Right ventricle myocardium superior (tissue), 1 donor: ENCODE measurements at regions not wholly inside any gene's neighbourhood (a gene's known extent, or its start where the extent isn't known, plus 50 kb on each side); places are given as distances from the start of the nearest gene placed in this dataset.

Experiments used
- ATAC-seq: fragments of 200-7000 bp; cut with Tn5 transposase; one replicate; pipeline ENCODE4 v1.9.1; 2020; ENCODE audit warnings: mild to moderate bottlenecking; ENCODE audit not compliant: poor library complexity
- DNase-seq: peaks from one replicate; pipeline ENCODE4 v3.0.0-alpha.2; 2020
- intact Hi-C: fragments of 100-400 bp; cut with DNase I; formaldehyde crosslinking; loops from one replicate; pipeline ENCODE4 v1.11.2; 2022
- donor health status: DM: no; HTN: yes; CAD: no; lungs with severe emphysema.

DNA sequence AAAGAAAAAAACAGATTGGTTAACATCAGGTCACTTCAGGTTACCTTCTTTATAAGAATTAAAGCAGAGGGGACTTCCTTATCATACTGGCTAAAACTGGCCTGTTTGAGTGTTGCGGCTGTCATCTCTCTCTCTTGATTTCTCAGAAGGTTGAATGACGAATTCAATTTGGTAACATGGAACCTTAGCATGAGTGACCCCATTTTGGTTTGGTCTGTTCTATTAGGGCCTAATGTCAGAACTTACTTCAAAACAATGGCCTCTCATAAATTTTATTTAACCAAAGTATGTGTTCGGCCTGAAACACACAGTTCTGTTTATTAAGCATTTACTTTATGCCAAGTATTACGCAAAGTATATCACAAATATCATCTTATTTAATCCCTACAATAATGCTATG is 147.5 kb downstream of the CAAP1 start:
- ATAC-seq (no peak), DNase-seq (no peak)
- intact Hi-C loops, result loop anchor here (5.0 kb wide), 1 partner anchor 232 kb away; no protein-coding TSS in a partner anchor

DNA sequence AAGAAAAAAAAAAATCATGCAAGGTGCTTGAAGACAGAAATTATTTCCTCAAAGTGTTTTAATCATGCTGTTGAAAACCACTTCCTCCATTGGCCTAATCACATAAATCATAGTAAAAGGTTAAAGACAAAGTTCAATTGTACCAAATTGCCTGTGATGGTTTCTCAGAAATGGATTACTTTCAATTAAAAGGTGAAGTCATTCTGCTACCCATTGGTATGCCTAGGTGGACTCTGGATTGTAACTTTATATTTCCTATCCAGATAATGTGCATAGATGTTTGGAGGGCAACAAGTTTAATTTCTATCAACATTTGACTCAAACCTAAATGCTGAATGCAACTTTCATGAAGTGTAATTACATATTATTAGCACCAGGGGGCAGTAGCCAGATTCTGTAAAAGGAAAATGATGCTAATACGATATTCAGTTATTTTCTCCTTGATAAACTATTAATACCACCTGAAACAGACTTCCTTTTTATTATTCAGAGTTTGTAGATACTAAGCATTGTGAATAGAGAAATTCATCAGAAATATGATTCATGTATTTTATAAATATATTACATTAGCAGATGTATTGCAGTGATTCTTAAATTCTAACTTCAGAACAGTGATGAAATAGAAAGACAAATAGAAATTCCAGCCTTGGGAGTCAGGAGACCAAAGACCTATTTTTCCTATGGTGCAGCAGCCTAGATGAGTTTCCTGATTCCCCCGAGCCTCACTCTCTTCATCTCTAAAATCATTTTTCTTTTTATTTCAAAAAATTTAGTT is 148.2 kb downstream of the CAAP1 start:
- DNase-seq (no peak), ATAC-seq (no peak)
- intact Hi-C loops, result no loop called here

DNA sequence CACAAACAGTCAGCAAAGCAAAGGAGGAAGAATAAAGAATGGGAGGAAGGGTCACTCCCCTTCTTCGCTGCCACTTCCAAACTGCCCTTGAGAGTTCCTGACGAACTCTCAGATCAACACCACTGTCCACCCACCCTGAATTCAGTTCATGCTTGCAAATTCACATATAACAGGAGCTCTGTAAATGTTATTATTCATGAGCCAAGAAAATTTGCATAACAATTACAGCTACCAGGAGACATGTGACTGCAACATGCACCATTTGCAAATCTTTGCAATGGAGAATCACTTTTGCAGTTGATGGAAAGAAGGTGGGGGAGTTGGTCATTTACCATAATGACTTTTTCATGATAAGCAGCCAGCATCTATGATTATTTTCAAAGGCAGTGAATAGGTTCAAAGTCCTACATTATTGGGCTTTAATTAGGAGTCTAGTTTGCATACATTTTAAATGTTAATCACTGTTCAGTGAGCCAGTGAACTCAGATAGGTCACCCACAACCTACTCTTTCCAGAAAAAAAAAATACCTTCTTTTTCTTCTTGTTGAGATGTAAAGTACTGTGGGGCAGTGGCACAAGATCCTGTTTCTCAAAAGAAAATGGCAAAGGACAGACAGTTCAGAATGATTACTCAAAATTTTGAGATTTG is 149.7 kb downstream of the CAAP1 start:
- intact Hi-C loops, result no loop called here
- no peak for ATAC-seq
- no peak for DNase-seq

DNA sequence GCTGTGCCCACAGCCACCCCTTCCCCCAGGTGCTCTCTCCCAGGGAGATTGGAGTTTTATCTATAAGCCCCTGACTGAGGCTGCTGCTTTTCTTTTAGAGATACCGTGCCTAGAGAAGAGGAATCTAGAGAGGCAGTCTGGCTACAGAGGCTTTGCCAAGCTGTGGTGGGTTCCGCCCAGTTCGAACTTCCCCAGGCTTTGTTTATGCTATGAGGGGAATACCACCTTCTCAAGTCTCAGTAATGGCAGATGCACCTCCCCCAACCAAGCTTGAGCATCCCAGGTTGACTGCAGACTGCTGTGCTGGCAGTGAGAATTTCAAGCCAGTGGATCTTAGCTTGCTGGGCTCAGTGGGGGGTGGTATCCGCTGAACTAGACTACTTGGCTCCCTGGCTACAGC is 157.4 kb downstream of the CAAP1 start:
- intact Hi-C loops, result no loop called here
- DNase-seq, result no peak
- ATAC-seq, result no peak

DNA sequence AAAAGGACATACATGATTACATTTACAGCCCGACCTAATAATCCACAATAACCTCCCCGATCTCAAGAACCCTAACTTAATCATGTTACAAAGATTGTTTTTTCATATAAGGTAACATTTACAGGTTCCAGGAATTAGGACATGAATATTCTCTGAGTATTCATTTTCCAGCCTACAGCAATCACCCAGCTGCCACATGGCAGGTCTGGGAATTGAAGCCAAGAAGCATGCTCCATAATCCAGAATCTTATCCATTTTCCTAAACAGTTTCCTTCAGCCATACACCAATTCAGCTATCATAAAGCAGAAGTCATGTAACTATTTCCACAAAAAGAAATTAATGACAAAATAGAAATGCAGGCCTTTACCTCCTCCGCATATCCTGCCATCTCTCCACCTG is 163.4 kb downstream of the CAAP1 start:
- ATAC-seq (no peak), DNase-seq (no peak)
- intact Hi-C loops, result no loop called here

DNA sequence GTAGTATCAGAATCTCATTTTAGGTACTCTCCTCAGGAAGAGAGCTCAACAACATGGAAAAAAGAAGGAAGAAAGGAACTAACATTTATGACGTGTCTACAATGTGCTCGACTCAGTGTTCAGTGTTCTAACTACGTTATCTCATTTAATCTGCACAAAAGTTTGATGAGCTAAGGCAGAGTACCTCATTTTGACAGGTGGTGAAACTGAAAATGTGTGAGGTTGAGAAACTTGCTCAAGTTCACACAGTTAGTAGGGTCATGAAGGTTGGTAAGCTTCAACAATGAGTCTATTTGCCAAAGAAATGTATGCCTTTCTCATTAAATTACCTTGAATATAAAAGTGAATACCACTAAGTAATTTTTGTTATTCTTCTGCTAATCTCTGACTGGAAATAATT is 165.1 kb downstream of the CAAP1 start:
- ATAC-seq (no peak), DNase-seq (no peak)
- intact Hi-C loops, result no loop called here

DNA sequence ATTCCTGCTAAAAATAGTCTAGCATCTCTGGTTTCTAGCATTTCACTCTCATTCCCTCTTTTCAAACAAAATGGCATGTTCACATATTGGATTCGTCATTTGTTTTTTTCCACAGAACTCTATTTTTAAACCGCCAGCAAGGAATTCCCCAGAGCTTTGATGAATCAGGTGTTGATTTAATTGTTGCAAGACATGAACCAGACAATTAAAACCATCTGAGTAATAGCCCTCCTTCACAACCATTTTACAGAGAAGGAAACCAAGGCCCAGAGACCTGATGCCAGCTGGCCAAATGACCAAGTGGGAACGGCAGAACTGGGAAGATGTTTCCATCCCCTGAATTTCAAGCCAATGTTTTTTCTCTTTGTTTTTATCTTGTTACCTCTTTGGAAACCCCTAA is 167.0 kb downstream of the CAAP1 start:
- no peak for DNase-seq
- no peak for ATAC-seq
- intact Hi-C loops, result no loop called here

DNA sequence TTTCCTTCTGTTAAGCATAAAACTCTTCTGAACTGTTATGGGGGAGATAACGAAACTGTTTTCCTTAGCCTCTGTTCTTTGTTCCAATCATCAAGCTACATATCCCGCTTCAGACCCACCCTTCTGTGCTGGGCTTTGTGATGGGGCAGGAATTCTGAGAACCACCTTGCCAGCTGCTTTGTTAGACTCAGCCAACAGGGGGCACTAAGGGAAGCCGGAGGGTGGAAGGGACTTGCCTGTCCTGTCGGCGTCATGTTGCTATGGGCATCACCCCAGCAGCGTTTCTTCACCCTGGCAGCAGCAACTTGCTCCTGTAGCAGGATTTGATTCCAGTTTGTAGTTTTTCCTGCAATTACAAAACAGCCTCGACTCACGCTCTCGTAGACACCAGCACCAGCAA is 169.1 kb downstream of the CAAP1 start:
- ATAC-seq (no peak), DNase-seq (no peak)
- intact Hi-C loops, result no loop called here

DNA sequence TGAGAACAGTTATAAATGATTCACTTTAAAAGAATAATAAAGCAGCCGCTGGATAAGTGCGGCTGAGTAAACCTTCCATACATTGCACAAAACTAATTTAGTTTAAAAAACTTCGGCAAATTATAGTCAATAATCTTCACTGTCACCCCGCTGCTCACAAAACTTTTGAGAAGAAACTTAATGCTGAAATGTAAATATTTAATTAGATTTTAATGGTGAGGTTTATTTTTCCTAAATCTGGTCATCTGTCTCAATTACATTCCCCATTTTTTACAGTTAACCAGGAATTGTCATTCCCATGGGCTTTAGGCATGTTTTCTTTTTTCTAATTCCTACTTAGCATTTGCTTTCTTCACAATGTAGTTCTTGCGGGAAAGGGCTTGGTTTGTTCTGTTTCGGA is 169.8 kb downstream of the CAAP1 start:
- intact Hi-C loops, result no loop called here
- no peak for DNase-seq
- no peak for ATAC-seq

DNA sequence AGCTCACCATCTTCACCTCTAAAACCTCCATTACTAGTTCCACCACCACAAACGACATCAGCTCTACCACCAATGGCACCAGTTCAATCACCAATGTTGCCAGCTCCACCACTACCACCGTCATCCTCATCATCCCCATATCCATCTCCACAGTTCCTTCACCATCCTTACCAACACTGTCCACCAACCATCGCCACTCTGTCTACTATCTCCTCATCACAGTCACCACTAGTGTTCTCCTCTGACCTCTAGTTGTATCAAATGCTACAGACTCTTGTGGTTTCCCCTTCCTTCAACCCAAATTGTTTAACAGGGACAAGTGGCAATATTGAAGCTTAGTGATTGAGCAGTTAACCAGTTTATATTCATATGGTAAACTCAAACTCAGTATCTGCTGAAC is 182.6 kb downstream of the CAAP1 start:
- intact Hi-C loops, result no loop called here
- ATAC-seq (no peak), DNase-seq (no peak)

DNA sequence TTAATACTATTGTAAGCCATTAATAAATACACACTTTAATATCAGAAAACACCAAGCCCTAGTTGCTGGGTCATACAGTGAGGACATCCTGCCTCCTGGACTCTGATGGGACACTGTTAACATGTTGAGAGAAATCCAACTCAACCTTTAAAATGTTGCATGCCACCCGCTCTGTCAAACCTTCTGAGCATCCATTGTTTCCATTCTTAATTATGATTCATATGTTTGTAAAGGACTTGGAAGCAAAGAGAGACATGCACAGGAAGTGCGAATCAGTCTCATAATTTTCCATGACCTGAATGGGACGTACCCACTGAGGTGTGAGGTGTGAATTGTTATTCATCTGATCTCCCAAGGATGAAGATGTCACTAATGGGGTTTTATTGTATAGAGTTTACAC is 186.4 kb downstream of the CAAP1 start:
- ATAC-seq (no peak), DNase-seq (no peak)
- intact Hi-C loops, result no loop called here

DNA sequence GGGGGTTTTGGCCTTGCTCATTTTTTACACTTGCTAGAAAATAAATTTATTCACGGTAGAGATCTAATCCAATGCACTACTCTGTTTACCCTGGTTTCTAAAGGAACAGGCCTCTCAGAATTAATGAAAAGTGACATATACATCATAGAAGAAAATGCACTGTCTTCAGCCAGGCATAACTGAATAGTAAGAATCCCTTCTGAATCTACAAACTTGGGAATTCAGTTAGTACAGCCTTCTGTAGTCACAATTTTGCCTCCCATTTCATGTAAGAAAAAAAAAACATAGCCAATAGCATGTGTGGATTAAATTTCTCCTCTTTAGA is 197.3 kb downstream of the CAAP1 start:
- DNase-seq, result no peak
- ATAC-seq, result no peak
- intact Hi-C loops, result no loop called here

DNA sequence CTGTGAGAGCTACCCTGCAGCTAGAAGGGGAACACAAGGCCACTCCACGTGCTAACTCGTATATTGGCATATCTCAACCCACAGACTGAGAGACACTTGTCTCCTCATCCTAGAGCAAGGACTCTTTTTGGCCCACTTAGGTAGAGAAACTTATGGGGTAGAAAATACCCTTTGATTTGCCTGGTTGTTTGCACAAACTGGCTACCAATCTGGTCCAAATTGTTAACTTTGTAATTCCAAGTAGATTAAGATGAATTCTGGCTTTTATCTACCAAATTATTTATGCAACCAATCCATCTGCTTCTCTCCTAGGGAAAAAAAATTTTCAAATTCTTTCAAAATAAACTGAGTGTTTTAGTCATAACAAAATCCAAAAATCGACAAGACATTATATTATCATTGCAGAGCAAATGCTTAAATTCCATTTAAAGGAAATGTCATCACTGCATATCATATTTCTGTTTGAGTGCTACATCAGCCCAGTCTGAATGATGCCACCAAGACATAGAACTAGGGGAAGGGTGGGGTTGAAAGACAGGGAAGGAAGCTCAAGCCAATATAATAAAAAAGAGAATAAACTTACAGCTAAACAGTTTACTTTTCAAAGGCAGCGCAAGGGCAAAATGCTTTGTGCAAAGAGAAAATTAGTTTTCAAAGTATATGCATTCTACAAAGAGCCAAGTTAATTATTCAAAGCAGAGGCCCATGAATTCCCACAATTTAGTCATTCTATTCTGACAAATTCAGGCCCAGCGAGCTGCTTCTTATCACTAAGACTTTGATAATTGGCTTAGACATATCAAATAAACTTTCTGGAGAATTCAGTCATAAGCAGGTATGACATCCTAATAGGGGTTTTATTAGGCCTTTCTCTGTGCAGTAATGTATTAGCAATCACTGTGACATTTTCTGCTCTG is 198.0 kb downstream of the CAAP1 start:
- intact Hi-C loops, result no loop called here
- no peak for ATAC-seq
- DNase-seq, result no peak

DNA sequence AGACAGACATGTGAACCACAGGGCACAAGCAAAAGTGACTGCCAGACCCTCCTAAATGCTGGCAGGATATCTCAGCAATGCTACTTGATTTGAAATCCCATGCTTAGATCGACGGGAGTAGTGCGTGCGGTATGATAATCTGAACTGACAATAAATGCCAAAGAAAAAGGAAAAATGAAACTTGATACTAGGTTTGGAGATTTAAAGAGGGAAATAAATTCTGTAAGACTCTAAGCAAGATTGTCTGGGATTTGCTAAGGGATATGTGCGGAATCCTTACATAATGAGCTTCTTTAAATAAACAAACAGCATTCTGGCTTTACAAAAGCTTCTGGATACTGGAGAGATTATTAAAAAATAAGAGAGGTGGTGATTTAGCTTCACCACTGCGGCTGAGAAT is 203.6 kb downstream of the CAAP1 start:
- intact Hi-C loops, result no loop called here
- ATAC-seq (no peak), DNase-seq (no peak)

DNA sequence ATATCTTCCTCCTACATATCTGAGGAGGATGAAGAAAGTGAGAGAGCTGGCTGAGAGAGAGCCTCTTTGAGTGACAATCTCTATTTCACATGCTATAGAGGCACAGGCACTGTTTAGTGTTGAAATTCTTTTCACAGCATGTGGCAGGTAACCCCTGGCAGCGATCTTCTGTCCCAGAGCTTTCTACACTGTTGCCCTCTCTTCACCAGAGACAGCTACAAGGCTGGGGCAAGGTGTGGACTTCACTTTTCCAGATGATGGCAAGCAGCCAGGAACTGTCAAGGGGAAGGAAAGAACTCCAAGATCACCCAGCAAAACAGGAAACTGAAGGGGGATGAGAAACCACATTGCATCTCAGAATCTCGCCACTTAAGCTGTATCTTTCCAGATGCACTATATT is 205.2 kb downstream of the CAAP1 start:
- DNase-seq (no peak), ATAC-seq (no peak)
- intact Hi-C loops, result no loop called here

DNA sequence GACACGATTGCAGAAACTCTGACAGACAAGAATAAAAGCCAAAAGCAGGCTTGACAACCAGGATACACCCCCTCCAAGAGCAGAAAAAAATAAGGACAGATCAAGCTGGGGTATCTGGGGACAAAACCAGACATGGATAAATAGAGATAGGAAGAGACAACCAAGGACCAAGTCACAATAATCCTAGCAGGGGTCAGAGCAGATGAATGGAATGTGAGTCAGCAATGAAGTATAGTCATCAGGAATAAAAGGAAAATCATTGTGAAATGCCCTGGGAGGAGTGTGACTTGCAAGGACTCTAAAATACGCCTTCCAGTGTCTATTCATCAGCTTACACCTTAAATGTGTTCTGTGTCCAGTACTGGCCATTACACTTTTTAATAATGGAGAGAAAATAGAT is 206.8 kb downstream of the CAAP1 start:
- intact Hi-C loops, result no loop called here
- no peak for DNase-seq
- no peak for ATAC-seq

DNA sequence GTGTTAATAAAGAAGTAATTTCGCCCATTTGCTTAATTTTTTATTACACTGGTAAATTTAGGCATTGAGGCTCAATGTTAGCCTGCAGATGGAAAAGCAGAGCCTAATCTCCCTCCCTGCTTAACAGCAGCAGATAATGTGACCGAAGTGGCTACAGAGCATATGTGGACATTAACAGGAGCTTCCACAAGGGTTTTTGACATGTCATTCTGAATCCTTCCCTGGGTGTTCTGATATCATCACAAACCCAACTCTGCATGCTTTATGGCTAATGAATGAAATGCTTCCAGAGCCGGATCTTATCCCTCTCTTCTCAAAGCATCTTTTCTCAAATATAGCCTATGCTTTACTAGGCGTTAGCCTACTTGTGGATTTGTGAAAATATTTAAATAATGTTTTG is 208.6 kb downstream of the CAAP1 start:
- no peak for ATAC-seq
- intact Hi-C loops, result no loop called here
- DNase-seq, result no peak

DNA sequence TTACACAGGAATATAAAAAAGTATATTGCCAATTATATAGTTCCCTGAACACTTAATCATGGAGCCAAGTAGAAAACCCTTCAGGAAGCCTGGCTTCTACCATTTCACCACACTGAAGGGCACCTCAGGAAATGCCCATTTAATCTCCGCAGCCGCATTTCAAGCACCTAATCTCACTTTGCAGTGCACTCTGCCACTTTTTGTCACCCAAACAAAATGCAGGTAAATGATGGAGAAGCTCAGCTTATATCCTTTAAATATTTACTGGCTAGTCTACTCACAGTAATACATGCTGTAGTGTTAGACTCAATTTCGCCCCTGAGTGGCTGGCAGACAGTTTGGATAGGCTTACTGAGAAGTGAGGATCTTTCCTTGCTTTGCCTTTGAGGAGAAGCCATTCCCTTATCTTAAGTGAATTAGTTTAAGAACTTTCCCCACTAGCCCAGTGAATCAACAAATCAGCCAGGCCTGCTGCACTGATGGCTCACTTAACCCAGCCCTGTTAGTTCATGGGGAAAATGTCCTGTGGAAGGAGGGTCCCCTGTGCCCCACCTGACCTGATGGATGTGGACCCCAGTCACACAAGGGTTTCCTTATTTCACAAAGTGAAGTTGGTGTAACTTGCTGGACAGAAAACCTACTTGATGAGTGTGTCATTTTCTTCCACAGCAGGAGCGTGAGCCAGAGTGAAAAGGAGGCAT is 209.7 kb downstream of the CAAP1 start:
- ATAC-seq, result no peak
- DNase-seq, result no peak
- intact Hi-C loops, result no loop called here

DNA sequence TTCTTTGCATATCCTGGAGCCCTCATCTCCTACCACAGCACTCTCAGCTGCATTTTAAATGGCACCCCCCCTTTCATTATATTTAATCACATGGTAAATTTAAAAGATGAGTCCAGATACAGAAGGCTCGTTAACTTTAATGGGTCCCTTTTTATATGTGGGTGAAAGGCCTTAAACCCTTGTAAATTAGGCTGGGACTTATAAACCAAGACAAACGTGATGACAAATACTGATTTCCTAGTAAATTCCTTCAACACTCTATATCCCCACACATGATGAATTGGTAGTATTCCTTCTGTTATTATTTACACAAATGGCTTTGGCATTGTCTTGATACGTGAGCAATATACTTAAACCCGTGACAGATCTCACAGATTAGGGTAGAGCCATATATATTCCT is 210.6 kb downstream of the CAAP1 start:
- DNase-seq, result no peak
- intact Hi-C loops, result no loop called here
- no peak for ATAC-seq
